COLO829 (cell line): ENCODE measurements at regions not wholly inside any gene's neighbourhood (a gene's known extent, or its start where the extent isn't known, plus 50 kb on each side); places are given as distances from the start of the nearest gene placed in this dataset.

Source experiments
- DNase-seq: peaks from one replicate; pipeline ENCODE4 v3.0.0; 2012; ENCODE audit warnings: low spot score

DNA sequence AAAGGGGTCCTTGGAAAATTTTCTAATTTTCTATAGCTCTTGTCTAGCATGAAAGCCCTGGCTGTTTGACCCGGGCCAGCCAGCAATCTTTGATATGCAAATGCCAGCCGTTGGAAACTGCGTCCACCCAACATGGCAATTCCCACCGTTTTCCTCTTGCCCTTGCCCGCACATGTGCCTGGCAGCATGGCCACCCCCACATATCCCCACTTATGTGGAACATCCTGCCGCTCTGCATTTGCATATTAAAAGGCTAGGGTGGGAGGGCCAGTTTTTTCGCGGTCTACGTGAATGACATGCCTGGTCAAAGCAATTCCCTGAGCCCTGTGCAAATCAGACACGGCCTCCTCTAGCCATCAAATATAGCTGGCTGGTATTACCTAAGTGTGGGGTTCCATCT lies 110.3 kb upstream of the TDRD3 start:
- DNase-seq, result no peak

DNA sequence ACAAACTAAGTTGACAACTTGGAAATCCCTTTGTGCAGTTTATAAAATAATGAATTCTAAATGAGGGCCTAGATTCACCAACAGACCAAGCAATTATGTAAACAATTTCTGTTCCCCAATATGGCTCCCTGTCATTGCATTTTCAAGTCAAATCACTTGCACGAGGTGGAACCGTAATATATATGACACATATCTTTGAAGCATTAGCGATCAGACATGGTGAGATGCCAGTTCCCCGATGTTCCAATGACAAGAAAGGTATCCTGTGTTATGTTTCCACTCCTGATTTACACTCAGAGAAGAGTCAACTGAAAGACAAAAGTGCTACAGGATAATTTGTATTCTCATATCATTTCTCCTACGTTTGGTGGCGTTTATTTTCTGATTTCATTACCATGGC lies 108.5 kb upstream of the TDRD3 start:
- DNase-seq, result no peak

DNA sequence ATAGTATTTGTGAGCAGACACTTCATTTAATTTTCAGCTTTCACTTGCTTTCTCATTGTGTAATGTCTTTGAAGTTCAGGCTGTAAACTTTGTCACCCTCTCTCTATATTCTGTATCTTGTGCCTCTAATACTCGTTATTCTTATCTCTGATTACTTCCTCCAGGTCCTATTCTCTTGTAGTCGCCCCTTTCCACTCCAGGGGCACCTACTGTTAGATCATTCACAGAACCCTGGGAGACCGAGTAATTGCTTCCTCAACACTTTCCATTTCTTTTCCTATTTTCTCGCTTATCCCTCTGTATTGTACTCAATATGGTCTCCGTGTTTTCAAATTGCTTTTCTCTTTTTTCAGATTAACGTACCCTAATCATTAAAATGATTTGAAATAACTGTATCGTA lies 93.9 kb upstream of the TDRD3 start:
- DNase-seq, result no peak

DNA sequence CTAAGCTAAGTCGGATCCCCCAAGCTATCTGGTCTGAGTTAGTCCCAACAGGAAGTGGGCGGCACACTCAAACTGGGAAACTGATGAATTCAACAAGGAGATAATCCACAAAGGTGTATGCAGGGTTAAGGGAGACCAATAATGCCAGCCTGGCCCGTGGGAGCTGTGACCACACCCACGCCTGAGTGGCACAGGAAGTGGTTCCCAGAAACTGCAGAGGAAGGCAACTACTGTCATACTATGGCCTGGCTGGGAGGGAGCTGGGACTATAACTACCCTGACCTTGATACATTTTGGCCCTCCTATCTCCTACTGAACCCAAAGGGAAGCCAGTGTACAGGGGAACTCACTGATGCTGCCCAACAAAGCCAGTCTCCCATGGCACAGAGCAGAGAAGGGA lies 85.5 kb upstream of the TDRD3 start:
- no peak for DNase-seq

DNA sequence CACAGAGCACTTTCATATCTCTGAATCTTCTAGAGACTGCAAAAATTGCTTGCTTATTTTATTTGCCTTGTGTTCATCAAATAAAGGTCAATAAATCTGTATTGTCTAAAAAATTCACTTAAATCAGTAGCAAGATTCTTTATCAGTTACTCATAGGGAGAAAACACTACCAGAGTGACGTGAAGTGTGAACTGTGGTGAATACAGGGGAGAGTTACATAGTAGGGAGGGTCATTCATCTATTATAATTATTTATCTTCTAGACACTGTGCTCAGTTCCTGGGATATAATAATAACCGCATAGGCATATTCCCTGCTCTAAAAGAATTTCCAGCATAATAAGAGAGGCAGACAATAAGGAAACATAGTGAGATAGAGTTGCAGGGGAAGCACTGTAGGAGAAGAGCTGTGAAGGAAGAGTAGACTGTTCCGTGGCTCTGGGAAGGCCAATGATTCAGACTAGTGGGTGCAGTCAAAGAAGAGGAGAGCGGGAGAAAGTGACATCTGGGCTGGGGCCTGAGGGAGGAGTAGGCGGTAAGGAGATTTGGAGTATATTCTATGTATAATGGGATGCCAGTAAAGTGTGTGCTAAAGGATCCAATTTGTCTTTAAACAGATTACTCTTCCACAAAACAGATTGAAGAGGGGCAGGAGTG lies 84.0 kb upstream of the TDRD3 start:
- DNase-seq, result no peak

DNA sequence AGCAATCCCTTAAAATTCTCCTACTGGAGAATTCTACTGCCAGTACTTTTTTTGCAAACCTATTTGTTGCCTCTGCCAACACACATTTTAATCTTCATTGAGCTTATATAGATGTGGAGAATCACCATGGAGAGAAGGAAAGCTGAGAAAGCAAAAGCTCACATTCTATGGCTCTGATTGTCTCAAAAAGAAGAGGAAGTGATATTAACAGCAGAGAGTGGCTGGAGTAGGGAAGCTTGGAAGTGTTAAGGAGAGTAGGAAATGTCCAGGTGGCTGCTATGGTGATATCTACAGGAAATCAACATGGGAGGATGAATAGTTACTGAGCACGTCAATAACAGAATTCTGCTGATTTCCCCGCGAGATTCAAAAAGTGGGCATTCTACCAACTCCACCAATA lies 78.8 kb upstream of the TDRD3 start:
- DNase-seq, result no peak

DNA sequence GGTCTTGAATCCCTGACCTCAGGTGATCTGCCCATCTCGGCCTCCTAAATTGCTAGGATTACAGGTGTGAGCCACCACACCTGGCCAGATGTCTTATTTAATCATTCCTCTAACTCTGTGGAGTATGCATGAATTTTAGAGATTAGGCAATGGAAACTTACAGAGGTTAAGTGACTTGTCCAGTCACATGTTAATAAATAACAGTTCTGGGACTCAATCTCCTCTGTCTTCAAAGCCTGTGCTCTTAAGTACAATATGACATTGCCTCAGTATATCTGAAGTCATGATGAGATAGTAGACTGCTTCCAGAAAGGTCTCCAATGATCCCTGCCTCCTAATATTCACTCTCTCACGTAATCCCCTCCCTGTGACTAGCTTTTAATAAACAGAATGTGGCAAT lies 72.9 kb upstream of the TDRD3 start:
- DNase-seq, result no peak

DNA sequence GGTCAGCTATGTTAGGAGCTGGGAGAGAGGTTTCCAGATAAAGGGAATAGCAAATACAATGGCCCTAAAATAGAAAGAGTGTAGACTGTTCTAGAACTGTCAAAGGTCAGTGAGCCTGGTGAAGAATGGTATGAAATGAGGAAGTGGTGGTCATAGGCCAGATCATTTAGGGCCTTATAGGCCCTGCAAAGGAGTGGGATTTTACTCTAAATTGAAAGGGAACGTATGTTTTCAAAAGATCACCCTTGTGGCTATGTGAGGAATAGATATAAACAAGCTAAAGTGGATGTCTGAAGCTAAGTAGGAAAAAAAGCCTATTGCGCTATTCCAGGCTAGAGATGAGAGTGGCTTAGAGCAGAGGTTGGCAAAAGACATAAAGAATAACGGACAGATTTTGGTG lies 70.7 kb upstream of the TDRD3 start:
- no peak for DNase-seq

DNA sequence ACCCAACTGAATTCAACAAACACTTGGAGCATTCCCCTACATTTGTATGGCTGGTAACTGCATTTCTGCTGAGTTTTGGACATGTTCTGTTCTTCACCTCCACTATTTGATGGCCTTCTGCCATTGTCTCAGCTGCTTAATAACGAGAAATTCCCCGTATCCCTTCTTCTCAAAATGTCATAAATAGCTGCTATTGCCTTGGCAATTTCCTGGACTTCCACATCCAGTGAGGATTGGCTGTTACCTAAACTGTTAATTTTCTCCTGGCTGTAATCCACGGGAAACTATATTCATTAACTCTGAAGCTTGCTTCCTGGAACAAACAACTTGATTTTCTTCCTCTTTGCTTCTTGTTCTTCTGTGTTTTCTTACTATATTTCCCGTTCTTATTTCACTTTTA lies 69.5 kb upstream of the TDRD3 start:
- DNase-seq, result no peak

DNA sequence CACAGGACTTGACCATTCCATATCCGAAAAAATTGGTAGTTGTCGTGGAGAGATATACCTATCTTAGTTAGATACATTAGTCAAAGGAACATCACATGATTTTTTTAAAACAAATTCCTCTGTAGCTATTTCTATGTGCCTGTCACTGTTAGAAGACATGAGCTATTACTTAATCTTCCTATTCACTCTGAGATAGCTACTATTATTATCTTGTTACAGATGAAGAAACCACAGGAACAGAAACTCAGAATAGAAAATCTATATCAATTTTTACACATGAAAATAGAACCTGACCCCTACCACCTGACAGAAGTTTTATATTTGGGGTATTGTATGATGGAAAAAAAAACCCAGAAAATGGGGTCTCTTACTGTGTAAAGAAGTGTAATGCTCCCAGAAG lies 68.9 kb upstream of the TDRD3 start:
- DNase-seq, result no peak

DNA sequence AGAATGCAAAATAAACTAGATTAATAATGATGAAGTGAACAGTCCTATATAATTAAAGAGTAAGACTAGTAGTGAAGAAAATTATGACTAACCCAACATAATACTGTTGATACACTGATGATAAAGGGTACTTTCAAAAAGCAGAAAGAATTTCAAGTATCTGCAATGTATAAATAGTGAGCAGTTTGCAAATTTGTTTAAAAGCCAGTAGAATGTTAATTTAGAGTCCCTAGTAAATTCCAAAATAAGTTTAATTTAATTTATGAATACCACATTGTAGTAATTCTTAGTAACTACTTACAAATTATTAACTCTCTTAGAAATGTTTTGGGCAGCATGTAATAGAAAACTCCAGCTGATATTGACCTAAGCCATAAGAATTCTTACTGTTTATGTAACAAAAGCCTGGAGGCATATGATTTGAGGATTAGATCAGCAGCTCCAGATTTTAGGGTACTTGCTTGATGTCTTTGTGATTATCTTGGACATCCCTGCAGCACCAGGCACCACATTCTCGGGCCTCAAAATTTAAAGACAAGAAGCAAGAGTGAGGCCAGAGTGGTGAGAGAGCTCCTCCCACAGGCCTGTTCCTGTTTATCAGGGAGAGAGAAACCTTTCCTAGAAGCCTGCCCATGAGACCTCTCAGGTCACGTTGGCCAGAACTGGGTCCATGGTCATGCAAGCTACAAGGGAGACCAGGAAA lies 67.6 kb upstream of the TDRD3 start:
- peak; percentile 27 for DNase-seq

DNA sequence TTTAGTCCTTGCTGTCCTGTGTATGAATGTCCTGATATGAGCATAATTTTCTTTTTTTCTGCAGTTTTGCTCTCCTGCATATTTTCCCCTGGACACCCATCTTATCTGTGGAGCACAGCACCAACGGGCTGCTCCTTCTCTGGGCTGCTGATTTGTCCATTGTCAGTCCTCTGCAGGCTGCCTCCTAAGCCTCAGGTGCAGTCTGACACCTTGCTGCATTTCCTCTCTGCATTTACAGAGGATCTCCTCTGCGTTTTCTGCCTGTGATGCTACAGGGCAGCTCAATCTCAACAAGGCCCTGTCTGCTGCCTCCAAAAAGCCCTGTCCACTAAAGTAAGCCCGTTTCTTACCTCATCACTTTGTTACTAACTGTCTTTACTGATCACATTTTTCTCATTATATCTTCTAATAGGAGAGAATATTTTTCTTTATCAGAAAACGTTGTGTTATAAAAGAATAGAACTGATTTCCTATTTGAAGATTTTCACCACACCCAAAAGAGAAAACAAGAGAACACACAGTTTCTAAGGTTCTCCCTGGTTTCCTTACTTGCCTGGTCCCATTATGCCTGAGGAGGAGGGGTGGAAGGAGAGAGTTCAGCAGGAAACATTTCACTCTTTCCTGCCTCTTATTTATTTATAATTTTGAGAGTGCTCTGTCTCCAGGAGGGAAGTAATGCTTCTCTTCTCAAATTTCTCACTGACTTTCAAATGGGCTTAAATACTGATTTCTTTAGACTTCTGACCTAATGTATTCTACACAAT lies 65.6 kb upstream of the TDRD3 start:
- DNase-seq, result no peak

DNA sequence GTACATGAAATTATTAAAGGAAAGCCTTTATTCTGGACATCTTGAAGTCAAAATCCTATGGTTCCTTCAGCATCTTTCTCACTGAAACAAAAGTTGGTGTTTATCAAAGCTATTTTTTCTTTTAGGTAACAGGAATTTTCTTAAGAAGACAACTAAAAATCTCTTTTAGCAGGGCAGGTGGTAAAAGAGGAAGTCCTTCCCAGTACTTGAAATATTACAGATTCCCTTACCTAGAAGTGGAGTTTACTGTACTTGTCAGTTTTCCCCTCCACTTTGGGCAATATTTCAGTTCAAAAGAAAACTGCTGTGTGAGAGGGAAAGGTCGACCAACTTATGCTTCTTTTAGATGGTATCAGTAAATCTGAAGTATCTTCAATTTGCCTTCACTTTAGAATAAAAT lies 64.3 kb upstream of the TDRD3 start:
- no peak for DNase-seq

DNA sequence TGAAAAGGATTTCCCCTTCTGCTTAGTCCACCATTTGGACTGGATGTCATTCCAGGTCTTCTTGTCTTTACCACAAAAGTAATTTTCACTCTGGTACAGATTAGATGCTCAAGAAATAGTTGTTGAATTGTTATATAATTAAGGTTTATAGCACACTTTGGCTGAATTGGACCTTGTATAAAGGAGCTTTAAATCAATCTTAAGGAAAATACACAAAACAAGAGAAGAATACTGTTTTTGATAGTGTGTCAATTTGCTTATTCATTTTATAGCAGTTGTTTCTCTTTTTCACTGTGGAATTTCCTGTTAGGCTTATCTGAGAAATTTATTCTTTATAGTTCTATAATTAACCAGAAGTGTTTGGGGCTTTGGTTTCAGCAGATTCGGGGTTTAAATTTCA lies 62.7 kb upstream of the TDRD3 start:
- DNase-seq, result no peak

DNA sequence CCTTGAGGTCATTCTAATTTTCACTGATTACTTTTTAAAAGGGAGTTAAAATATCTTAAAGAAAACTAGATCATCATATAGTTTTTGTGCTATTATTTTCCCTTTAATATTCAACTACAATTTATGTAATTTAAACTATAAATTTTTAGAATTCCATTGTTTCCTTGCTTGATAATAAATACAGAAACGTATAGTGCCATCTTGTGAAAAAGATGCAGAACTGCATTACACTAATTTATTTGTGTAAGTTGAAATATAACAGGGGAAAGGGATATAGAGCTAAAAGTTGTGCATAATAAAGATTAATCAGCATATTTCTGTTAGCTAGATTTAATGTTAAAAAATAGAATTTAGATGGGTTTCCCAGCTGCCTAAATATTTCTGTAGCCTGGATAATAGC lies 61.5 kb upstream of the TDRD3 start:
- peak; percentile 22 for DNase-seq

DNA sequence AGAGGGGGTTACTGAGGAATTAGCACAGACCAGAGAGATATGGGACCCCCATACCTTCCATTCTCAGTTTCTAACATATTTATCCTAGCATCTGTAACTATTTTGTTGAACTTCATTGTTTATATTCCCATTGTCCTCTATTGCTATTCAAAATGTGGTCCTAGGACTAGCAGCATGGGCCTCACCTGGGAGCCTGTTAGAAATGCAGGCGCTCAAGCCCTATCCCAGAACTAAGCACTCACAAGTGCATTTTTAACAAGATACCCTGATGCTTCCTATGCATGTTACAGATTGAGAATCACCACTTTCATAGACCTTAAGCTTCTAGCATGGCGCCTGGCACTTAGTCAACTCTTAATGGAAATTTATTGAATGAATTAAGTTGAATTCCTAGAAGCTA lies 58.3 kb upstream of the TDRD3 start:
- DNase-seq, result no peak

DNA sequence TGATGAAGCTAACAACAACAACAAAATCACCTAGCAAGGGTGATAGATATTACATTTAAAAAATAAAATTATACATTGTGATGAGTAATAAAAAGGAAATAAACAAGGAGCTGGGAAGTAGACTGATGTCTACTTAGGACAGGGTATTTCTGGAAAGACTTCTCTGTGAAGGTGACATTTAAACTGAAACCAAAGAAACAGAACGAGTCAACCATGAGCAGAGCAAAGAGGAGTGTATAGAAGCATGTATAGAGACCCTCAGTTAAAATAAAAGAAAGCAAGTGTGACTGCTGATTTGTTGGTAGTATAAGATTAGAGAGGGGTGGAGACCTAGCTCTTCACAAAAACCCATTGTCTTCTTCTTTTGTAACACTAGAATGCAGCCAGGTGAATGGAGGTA lies 53.0 kb upstream of the TDRD3 start:
- DNase-seq, result no peak

DNA sequence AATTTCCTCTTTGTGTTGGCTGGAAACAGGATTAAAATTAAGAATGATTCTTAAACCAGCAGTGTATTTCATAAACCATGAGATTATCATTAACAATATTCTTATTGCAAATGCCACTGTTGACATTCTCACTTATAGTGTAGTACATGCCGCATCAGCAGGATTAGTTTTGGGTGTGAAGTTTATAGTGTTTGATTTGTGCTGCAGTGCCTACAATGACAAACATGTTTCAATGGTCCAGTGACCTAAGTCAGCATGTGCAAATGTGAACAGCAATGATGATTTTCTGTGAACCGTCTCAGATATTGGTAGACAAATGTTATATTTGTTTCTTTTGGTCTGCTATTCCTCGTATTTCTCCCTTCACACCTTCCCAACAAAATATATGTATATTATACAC lies 49.8 kb upstream of the TDRD3 start:
- DNase-seq, result no peak
